Left cardiac atrium (tissue), 4 donors: ENCODE measurements at regions not wholly inside any gene's neighbourhood (a gene's known extent, or its start where the extent isn't known, plus 50 kb on each side); places are given as distances from the start of the nearest gene placed in this dataset.
A peak's percentile ranks its signal among the peaks of the same experiment; 100 is the strongest.

Source experiments
- ATAC-seq, 2 donors: fragments of 200-7000 bp; cut with Tn5 transposase; one replicate each; pipeline ENCODE4 v1.9.1; 2020; ENCODE audit warnings: mild to moderate bottlenecking in 2 of 2, moderate library complexity in 2 of 2
- DNase-seq: peaks from one replicate; pipeline ENCODE4 v3.0.0-alpha.2; 2020
- intact Hi-C, 2 donors: fragments of 100-400 bp; cut with DNase I; formaldehyde crosslinking; loops; one replicate each; pipeline versions ENCODE4 v1.14.1 to v1.15.1; 2022 to 2023
- donor health status: DM: no; HTN: yes; CAD: no.
- donor health status: DM: no; HTN: yes; CAD: no; lungs with severe emphysema.
- donor health status: DM: yes; HTN: yes; CAD: no.
- donor health status: Dilated cardiomyopathy.

DNA sequence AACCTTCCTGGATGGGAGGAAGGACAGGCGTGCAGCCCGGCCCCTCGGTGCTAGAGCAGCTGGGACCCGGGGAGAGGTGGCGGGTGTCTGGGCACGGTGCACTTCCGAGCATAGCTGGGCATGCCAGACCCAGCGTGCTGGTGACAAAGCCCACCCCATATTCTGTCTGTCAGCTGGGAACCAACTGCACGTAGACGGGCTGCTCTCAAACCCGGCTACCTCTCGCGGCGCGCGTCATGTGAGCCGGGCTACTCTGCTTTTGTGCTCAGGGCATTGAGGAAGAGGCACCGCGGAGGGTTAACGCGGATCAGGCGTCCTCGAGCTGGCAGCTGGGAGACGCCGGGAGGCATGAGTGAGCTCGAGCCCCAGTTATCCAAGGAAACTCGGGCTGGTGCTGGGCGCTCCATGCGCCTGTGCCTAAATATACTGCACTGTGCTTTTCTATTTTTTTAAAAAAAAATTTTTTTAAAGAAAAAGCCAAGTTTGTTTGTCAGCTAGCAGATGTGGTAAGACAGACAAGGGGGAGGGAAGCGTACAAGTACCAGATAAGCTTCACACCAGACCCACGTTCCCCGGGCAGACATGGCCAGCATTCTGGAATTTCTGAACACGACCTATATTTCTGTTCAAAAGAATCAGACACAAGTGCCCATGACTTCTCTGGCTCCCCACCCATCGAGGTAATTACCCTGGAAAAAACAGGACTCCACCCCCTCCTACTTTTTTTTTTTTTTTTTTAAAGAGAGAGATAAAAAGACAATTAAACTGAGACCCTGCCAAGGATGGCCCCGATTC is 425.6 kb downstream of the SHANK2 start:
- DNase-seq = no peak
- ATAC-seq = peak; percentile 12 to 48
- intact Hi-C loops = no loop called here

DNA sequence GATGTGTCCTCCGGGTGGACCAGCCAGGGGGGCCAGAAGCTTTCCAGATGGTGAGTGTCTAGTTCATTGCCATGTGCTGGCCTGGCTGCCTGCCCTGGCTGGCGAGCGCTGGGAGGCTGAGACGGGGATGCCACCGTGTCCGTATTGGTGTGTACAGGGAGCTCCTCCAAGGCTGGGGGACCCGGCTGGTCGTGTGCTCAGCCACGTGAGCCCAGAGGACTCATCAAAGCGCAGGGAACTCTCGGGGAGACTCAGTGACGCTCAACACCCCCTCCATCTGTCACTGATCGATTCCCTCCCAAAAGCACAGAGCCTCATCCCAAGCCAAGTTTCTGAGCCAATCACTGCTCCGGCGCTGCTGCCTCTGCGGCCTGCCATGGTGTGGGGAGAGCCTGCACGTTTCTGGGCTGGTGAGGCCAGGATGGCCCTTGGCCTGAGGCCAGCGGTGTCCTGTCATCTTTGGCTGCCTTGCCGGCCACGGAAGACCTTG is 423.7 kb downstream of the SHANK2 start:
- DNase-seq (no peak), ATAC-seq (no peak)
- intact Hi-C loops = no loop called here

DNA sequence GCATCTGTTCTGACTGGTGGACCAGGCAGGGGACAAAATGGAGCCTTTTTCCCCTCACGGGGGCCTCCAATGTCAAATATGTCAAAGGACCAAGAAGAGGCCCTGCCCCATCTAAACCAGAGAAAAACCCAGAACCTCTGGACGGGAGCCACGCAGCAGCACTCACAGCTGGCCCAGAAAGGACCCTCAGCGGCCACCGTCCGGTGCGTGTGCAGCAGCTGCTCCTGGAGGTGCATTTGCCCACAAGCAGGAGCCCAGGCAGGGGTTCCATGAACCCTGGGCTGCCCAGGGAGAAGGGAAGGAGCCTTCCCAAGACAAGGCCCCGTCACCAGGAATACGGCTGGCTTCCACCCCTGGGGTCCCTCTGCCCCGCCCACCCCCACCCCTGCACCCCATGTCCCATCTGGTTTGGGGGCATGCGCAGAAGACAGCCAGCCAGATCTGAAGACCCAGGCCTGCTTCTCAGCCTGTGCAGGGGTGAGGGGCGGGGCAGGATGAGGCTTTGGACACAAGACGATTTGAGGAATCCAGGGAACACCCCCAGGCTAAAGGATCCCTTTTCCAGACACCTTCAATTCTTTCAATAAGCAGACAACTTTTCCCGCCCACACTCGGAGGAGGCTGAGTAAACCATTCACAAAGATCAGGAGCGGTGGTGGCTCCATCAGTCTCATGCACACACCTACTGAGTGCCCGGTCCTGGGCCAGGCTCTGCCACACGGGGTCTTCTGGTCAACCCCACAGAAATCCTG is 423.1 kb downstream of the SHANK2 start:
- no peak for ATAC-seq
- intact Hi-C loops = no loop called here
- no peak for DNase-seq

DNA sequence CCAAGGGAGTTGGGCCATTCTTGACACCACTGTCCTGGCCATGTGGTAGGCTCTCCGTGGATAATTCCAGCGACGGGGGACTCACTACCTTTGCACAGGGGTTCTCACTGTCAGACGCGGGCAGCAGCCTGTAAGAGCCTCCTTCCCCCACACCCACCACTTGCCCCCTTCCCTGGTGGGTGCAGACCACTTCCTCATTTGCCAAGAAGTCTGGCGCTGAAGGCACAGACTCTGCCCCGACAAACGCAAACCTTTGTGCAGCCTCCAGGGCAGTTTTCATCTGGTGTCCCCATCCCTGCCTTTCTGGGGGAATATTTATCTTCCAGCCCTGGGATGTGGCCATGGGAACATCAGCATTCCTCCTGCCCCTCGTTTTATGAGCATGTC is 422.5 kb downstream of the SHANK2 start:
- intact Hi-C loops = no loop called here
- ATAC-seq = no peak
- DNase-seq = no peak

DNA sequence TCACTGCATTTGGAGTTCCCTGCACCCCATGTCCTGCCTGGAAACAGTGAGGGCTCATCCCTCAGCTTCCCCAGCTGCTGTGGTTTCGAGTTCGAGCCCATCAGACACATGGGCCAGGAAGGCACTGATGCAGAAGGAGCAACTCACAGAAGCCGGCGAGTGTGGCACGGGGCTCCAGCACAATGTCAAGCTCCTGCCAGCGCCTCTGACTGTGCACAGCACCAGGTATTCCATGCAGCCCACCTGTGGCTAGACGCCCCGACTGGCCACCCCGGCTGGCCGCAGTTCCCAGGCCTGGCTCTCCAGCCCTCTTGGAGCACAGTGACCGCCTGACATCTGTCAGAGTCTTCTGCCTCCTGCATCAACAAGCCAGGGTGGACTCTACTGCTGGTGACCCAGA is 419.4 kb downstream of the SHANK2 start:
- DNase-seq (no peak), ATAC-seq (no peak)
- intact Hi-C loops = no loop called here

DNA sequence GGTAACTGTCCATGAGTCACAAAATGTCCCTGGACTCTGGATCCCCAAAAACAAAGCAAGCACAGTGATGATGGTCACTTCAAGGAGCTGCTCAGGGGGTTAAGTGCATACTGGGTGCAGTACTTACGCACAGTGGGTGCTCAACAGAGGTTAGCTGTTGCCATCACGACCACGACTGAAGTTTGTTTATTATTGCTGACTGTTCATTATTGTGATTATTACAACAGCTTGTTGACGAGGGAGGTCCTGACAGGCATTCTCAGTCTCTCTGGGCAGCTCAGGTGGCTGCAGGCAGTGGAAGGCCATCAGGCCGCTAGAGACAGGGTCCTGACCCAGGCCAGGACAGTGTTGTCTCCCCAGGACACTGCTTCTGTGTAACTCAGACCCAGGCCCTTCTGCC is 418.8 kb downstream of the SHANK2 start:
- intact Hi-C loops = no loop called here
- ATAC-seq (no peak), DNase-seq (no peak)

DNA sequence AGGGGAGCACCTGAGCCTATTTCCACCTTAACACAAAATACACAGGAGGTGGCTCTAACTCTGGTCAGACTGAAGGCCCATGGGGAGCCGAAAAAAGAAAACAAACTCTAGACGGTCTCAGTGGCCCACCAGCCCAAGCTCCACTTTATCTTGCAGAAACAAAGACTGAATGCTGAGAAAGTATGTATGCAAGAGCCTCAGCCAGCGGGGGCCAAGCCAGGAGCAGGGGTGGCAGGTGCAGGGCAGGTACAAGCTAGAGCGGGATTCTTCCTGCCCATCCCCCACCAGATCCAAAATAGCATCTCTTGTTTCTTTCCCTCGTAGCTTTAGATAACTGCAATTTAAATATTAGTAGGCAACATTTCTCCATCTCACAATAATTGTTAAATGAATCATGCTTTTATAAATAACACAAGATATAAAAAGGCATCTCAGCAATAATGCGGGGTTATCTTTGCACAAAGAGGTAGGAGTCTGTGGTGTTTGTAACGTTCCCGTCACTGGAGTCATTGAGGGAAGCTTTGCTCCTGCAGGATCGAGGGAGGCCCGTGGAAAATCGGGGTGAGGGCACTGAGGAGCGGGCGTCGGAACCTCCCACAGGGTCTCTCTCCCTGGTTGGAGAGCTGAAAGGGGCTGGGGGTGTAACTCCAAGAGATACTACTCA is 418.0 kb downstream of the SHANK2 start:
- no peak for DNase-seq
- intact Hi-C loops = no loop called here
- no peak for ATAC-seq

DNA sequence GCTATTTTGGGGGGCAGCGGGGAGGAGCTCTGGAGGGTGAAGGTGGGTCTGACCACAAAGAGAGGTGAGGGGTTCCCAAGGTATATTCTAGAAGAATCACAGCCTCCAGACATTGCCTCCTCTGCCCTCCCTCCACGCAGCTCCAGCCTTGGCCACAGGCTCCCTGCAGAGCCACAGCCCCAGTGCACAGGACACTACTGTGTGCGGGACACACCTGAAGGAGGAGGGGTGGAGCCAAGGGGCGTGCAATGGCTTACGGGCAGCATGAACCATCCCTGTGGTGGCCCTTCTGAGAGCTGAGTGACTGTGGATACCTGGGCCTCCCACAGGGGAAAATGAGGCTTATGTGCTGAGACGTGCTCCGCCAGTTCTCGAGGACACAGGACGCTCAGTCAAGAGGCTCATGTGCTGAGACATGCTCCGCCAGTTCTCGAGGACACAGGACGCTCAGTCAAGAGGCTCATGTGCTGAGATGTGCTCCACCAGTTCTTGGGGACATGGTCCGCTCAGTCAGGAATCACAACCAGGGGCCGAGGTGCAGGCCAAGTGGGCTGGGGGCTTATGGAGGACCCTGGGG is 417.3 kb downstream of the SHANK2 start:
- intact Hi-C loops = no loop called here
- DNase-seq (no peak), ATAC-seq (no peak)

DNA sequence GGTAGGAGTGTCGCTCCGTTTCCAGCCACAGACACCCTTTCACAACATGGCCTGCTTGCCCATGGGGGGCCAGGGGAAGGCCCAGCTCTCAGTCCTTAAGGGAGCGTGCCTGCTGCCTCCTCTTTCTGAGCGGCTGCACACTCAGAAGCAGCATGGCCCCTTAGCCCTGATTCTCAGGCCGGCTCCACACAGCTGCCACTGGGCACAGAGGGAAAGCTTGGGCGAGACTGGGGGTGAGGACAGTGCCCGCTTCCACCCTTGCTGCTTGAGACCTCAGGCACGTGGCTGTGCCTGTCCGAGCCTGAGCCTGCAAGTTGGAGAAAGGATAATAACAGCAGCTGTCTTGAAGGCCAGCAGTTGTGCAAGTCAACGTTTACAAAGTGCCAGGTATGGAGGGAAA is 416.3 kb downstream of the SHANK2 start:
- no peak for DNase-seq
- intact Hi-C loops = no loop called here

DNA sequence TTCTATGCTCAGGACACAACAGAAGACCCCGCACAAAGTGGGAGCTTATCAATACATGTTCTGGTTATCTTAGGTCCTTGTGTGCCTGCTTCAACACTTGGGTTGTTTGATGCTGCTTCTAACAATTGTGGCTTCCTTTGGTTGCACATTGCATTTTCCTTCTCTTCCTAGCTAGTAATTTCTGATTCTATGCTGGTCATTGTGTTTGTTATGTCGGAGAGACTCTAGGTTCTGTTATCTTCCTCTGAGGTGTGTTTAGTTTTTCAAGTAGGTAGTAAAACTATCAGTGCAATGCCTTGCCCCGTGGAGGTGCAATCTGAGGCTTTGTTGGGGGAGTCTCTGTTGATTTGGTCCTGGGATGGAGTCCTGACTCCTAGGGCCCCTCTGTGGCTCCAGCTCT is 414.2 kb downstream of the SHANK2 start:
- intact Hi-C loops = no loop called here
- DNase-seq (no peak), ATAC-seq (no peak)

More for the DNA sequence above, 416.3 kb downstream of the SHANK2 start:
- no peak for ATAC-seq

DNA sequence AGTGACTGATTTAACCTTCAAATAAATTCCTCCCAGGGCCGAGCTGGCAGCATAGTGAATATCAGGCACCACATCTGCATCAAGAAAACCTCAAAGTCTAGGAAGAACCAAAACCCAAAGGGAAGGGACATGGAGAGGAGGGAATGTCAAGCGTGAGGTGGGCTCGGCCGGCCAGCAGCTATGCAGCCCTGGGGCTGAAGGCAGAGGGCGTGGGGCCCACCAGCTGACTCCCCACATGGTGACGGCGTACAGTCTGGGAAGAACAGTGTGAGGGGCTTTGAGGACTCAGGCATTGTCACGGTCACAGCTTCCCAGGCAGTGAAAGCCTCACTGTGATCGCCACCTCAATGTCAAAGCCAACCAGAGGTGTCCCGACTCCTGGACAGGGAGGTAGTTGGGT is 412.5 kb downstream of the SHANK2 start:
- no peak for DNase-seq
- intact Hi-C loops = no loop called here
- ATAC-seq = no peak

DNA sequence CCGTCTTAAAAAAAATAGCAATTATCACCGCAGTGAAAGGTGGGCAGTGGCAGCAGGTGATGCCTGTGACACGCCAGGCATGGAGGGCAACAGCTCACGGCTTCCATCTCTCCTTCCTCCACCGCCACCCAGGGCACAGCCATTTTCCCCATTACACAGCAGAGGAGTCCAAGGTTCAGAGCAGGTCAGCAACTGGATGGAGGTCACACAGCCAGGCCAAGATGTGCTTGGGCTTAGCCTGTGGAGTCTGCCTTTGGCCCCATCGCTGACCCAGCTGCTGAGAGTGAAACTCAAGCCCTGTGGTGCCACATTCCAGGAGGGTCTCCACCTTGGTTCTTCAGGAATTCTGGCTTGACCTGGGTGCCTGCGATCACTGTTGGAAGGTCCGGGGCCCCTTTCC is 411.1 kb downstream of the SHANK2 start:
- DNase-seq = no peak
- intact Hi-C loops = no loop called here
- ATAC-seq = no peak

DNA sequence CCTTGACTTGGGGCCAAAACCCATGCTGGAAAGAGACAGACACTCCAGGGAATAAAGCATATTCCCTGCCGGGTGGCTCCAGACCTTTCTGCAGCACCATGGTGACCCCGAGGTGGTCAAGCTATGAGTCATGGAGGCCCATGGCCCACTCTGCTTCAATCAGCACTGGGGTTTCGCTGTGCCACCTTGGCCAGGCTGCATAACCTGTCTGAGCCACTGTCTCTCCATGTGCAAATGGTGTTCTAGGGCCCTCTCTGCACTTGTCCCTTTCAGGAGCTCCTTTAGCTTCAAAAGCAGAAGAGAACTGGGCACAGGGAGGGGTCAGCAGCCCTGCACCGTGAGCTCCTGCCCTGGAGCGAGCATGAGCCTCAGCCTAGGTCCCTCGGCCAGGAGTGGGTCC is 410.1 kb downstream of the SHANK2 start:
- ATAC-seq = no peak
- intact Hi-C loops = no loop called here
- no peak for DNase-seq

DNA sequence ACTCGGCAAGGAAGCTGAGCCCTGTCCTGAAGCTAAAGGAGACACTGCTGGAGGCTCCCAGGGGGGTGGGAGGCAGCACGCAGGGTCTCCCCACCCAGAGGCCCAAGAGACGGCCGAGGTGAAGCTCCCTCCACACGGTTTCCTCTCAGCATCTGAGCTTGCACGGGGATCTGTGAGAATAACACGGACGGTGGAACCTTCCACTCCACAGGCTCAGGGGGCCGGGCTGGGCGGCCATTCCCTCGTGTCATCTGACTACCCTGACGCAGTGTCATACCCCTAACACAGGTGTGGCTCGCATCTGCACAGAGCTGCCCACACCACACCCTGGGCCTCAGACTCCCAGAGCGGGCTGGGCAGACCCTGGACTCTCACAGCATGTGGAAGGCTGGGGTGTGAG is 409.7 kb downstream of the SHANK2 start:
- ATAC-seq = no peak

DNA sequence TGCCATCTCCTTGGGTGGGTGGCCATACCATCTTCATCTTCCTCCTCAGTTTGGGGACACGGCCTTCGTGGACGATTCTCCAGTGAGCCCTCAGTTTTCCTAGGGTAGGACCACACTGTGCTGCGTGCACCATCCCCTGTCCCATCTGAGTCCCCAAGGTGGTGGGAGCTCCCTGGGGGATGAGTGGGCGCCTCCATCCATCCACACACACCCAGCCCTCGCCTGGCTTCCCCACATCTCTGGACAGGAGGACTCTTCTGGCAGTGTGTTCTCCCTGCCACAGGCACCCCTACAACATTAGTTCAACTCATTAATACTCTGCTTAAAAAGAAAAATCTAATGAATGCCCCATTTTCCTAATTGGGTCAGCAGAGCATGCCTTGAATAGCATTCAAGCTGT is 408.5 kb downstream of the SHANK2 start:
- intact Hi-C loops = no loop called here
- DNase-seq (no peak), ATAC-seq (no peak)

More for the DNA sequence above, 409.7 kb downstream of the SHANK2 start:
- intact Hi-C loops = no loop called here
- DNase-seq = no peak

DNA sequence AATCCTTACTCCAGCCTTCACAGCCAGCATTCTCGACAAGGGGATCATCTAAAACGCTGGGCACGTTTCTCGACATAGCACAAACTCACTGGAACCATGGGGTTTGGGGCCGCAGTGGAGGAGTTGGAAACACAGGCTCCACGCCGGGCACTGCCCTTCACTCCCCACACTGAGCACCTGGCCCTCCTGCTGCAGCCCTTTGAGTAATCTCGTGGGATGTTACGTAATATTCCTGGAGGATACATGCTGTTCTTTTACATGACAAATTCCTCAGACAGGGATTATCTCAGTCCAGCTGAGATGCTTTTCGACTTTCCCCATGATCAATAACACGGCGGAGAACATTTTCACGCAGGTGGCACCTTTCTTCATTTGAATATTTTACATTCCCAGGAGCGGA is 408.0 kb downstream of the SHANK2 start:
- DNase-seq (no peak), ATAC-seq (peak in 1 of 2 donors; percentile 60)
- intact Hi-C loops = no loop called here

DNA sequence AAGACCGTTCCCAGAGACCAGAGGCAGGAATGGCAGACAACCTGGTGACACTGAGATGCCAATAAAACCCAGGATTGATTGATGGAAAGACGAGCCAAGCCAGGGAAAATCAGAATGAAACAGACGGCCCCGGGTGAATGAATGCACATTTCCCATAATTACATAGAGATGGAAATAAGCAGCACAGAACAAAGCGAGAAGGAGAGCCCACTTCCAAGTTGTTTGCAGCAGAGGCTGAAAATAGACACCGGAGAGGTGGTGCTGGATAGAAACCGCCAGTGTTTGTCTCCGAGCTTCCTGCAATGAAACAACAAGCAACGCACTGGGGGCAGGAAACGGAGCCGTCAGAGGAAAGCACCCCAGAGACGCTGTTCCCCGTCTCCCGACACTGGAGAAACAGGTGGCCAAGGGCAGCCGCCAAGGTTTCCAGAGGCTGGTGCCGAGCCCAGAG is 406.8 kb downstream of the SHANK2 start:
- intact Hi-C loops = no loop called here
- DNase-seq = no peak
- no peak for ATAC-seq

DNA sequence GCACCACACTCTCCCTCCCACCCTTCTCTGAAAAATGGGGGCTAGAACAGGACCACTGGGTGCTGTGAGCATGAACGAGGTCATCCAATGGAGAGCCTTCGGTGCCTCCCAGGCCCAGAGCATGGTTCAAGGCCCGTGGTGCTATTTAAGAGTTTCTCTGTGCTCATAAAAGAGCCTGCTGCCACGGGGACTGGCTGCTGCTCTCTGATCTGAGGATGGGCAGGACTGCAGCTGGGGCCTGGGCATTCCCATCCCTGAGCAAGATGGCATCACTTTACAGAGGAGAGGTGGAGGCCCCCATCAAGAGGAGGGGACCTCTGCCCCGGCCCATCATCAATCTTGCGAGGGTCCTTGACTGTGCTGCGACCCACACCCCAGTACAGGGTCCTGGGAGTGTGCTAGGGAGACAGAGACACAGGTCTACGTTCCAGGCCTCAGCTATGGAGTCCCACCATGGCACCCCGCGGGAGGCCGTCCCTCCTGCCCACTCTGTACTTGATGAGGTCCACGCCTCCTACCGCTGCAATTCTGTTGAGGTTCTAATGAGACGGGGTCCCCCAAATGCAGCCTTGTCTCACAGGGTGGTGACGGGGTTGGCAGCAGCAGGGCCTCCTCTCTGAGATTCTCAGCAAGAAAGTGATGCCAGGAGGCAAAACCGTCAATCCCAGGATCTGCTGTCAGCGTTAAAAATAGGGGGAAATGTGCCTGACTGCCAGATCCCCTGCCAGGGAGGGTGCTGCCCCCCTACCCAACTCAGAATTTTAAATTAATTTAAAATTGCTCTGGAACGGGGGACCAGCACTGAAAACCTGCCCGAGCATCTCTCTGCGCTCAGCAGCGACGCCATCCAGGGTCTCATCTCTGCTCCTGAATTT is 405.4 kb downstream of the SHANK2 start:
- intact Hi-C loops = no loop called here
- DNase-seq = no peak
- ATAC-seq = no peak

DNA sequence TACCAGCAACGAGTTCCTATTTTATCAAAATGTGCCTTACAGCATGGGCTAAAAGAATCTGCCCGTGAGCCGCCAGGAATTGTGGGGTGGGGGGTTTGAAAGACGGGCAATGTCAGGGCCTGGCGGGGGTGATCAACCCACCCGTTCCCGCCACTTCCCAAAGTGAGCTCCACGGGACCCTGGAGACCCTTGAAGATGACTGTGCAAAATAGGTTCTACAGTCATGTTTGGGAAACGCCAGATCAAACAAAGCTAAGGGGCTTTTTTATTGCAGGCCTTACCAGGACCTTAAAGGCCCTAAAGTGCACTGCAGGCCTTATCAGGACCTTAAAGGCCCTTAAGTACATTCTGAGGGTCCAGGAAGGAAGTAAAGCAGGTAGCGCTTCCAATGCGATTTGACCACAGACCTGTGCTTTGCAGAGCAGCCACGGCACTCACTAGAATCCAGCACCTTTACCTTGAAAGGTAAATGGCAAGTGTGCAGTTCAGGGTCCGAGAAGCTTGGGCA is 404.1 kb downstream of the SHANK2 start:
- ATAC-seq (no peak), DNase-seq (no peak)
- intact Hi-C loops = no loop called here
